OCI-LY1 (cell line): ENCODE measurements at regions not wholly inside any gene's neighbourhood (a gene's known extent, or its start where the extent isn't known, plus 50 kb on each side); places are given as distances from the start of the nearest gene placed in this dataset.

Experiments used
- H2AFZ ChIP-seq: fragments of 200-600 bp; sonication (generic), shearing (Covaris generic); 2 replicates; pipeline ENCODE4 v1.6.0; 2014; ENCODE audit warnings: antibody characterized with exemption, mild to moderate bottlenecking, low read length
- H3F3A ChIP-seq: fragments of 200-600 bp; sonication (generic), shearing (Covaris generic); 2 replicates; pipeline ENCODE4 v1.6.0; 2014; ENCODE audit warnings: mild to moderate bottlenecking, antibody characterized with exemption, low read length, moderate library complexity; ENCODE audit not compliant: insufficient read depth
- H3K27ac ChIP-seq: fragments of 200-600 bp; sonication (generic); 2 replicates; pipeline ENCODE4 v1.5.1; 2014; ENCODE audit warnings: low read length, mixed run types, mild to moderate bottlenecking, low read depth; ENCODE audit not compliant: poor library complexity, severe bottlenecking
- H3K27me3 ChIP-seq: fragments of 200-600 bp; sonication (generic); 2 replicates; pipeline ENCODE4 v1.6.0; 2014; ENCODE audit warnings: antibody characterized with exemption, mild to moderate bottlenecking, low read length, moderate library complexity; ENCODE audit not compliant: insufficient read depth
- H3K36me3 ChIP-seq: fragments of 200-600 bp; sonication (generic); 2 replicates; pipeline ENCODE4 v1.6.1; 2014; ENCODE audit warnings: mild to moderate bottlenecking, antibody characterized with exemption, low read length, moderate library complexity, mixed read lengths; ENCODE audit not compliant: insufficient read depth
- H3K4me1 ChIP-seq: fragments of 200-600 bp; sonication (generic); 2 replicates; pipeline ENCODE4 v1.5.1; 2014; ENCODE audit warnings: mild to moderate bottlenecking, low read length, moderate library complexity; ENCODE audit not compliant: insufficient read depth, severe bottlenecking
- H3K4me2 ChIP-seq: fragments of 200-600 bp; sonication (generic), shearing (Covaris generic); 2 replicates; pipeline ENCODE4 v1.6.1; 2014; ENCODE audit warnings: low read length
- H3K4me3 ChIP-seq: fragments of 200-600 bp; sonication (generic); 2 replicates; pipeline ENCODE4 v1.5.1; 2014; ENCODE audit warnings: low read length, low read depth, mild to moderate bottlenecking, mixed read lengths; ENCODE audit not compliant: poor library complexity, severe bottlenecking
- H3K79me2 ChIP-seq: fragments of 200-600 bp; shearing (Covaris generic); 2 replicates; pipeline ENCODE4 v1.6.1; 2016; ENCODE audit warnings: mixed run types, low read length, mixed read lengths; ENCODE audit not compliant: insufficient read depth
- H3K9ac ChIP-seq: fragments of 200-600 bp; sonication (generic), shearing (Covaris generic); 2 replicates; pipeline ENCODE4 v1.6.1; 2014; ENCODE audit warnings: mild to moderate bottlenecking, low read length, mixed read lengths
- H3K9me2 ChIP-seq: fragments of 200-600 bp; sonication (generic), shearing (Covaris generic); 2 replicates; pipeline ENCODE4 v1.6.1; 2014; ENCODE audit warnings: low read depth, mild to moderate bottlenecking, low read length, mixed read lengths
- H3K9me3 ChIP-seq: fragments of 200-600 bp; shearing (Covaris generic); 2 replicates; pipeline ENCODE4 v1.6.1; 2014; ENCODE audit warnings: low read length, mixed read lengths
- H4K20me1 ChIP-seq: fragments of 200-600 bp; sonication (generic), shearing (Covaris generic); 2 replicates; pipeline ENCODE4 v1.6.0; 2016; ENCODE audit warnings: mild to moderate bottlenecking, low read length; ENCODE audit not compliant: insufficient read depth
- CTCF ChIP-seq: fragments of 200-600 bp; sonication (generic), shearing (Covaris generic); IDR thresholded peaks from 2 replicates; pipeline ENCODE4 v1.5.1; 2017; ENCODE audit warnings: mild to moderate bottlenecking, antibody characterized with exemption, low read length, moderate library complexity, mixed read lengths
- EZH2 ChIP-seq: fragments of 200-600 bp; sonication (generic), shearing (Covaris generic); IDR thresholded peaks from 2 replicates; pipeline ENCODE4 v1.8.0; 2017; ENCODE audit warnings: borderline replicate concordance, mixed run types, mild to moderate bottlenecking, antibody characterized with exemption, low read length, moderate library complexity, mixed read lengths

GRCh38 chr3:162847511-162847910, 1350.9 kb downstream of the OTOL1 start:
- no peaks in the 10 kb centered on the region for H4K20me1 ChIP-seq
- H3K27me3 ChIP-seq = no peaks in the 10 kb centered on the region
- H2AFZ ChIP-seq = no peak overlapping the region
- no peaks in the 10 kb centered on the region for H3K36me3 ChIP-seq
- H3K9me2 ChIP-seq = no peaks in the 10 kb centered on the region
- H3K4me1 ChIP-seq = no peaks in the 10 kb centered on the region
- H3F3A ChIP-seq = no peaks in the 10 kb centered on the region
- H3K79me2 ChIP-seq = no peaks in the 10 kb centered on the region
- no peak overlapping the region for H3K4me3 ChIP-seq
- no peaks in the 10 kb centered on the region for H3K9me3 ChIP-seq
- no peak overlapping the region for H3K4me2 ChIP-seq
- H3K9ac ChIP-seq = no peak overlapping the region
- H3K27ac ChIP-seq = no peak overlapping the region
- TF ChIP-seq EZH2 (no peak), CTCF (no peak)

- Histone ChIP-seq H3K4me1 (no peaks in the 10 kb centered on the region), H3K9ac (no peak overlapping the region), H3K27me3 (no peaks in the 10 kb centered on the region), H3K27ac (no peak overlapping the region), H4K20me1 (no peaks in the 10 kb centered on the region), H3K36me3 (no peaks in the 10 kb centered on the region), H3K79me2 (no peaks in the 10 kb centered on the region), H3K9me3 (no peaks in the 10 kb centered on the region), H3K4me3 (no peak overlapping the region), H3K4me2 (no peak overlapping the region), H3K9me2 (no peaks in the 10 kb centered on the region), H2AFZ (no peak overlapping the region), H3F3A (no peaks in the 10 kb centered on the region)
- no peak for TF ChIP-seq EZH2
- TF ChIP-seq CTCF = no peak
Measured at GRCh38 chr3:162863579-162863978, 1367.0 kb downstream of the OTOL1 start.

- TF ChIP-seq EZH2 (no peak), CTCF (no peak)
- H3K27me3 ChIP-seq = no peaks in the 10 kb centered on the region
- no peaks in the 10 kb centered on the region for H3F3A ChIP-seq
- H3K4me1 ChIP-seq = no peaks in the 10 kb centered on the region
- no peaks in the 10 kb centered on the region for H3K79me2 ChIP-seq
- H3K9ac ChIP-seq = no peak overlapping the region
- H3K4me3 ChIP-seq = no peak overlapping the region
- H3K27ac ChIP-seq = no peak overlapping the region
- H2AFZ ChIP-seq = no peak overlapping the region
- no peaks in the 10 kb centered on the region for H3K36me3 ChIP-seq
- no peaks in the 10 kb centered on the region for H4K20me1 ChIP-seq
- H3K9me3 ChIP-seq = no peaks in the 10 kb centered on the region
- H3K4me2 ChIP-seq = no peak overlapping the region
- H3K9me2 ChIP-seq = no peaks in the 10 kb centered on the region
Measured at GRCh38 chr3:162865466-162865865, 1368.9 kb downstream of the OTOL1 start.
